HG03354 (cell line): ENCODE measurements at regions not wholly inside any gene's neighbourhood (a gene's known extent, or its start where the extent isn't known, plus 50 kb on each side); places are given as distances from the start of the nearest gene placed in this dataset.

ENCODE experiments used
- ATAC-seq: cut with Tn5 transposase; IDR thresholded peaks from one replicate; pipeline ENCODE4 v1.9.1; 2021; ENCODE audit warnings: mild to moderate bottlenecking; ENCODE audit not compliant: unreplicated experiment, poor library complexity, severe bottlenecking

GRCh38 chr20:17799575-17800227 lies 99.9 kb downstream of the BANF2 start:
- ATAC-seq, result no peak

GRCh38 chr20:17798601-17799000 lies 98.8 kb downstream of the BANF2 start:
- ATAC-seq, result no peak

- no peak for ATAC-seq
Observed at GRCh38 chr20:17797579-17797978, 97.8 kb downstream of the BANF2 start.

- ATAC-seq, result no peak
Observed at GRCh38 chr20:17797161-17797560, 97.4 kb downstream of the BANF2 start.

GRCh38 chr20:17796091-17796563 lies 96.4 kb downstream of the BANF2 start:
- no peak for ATAC-seq

- no peak for ATAC-seq
Observed at GRCh38 chr20:17795501-17796071, 95.8 kb downstream of the BANF2 start.

GRCh38 chr20:17795003-17795402 lies 95.2 kb downstream of the BANF2 start:
- ATAC-seq, result no peak

GRCh38 chr20:17794400-17794799 lies 94.6 kb downstream of the BANF2 start:
- no peak for ATAC-seq

- no peak for ATAC-seq
Observed at GRCh38 chr20:17793986-17794385, 94.2 kb downstream of the BANF2 start.

GRCh38 chr20:17790296-17790695 lies 90.5 kb downstream of the BANF2 start:
- no peak for ATAC-seq

GRCh38 chr20:17787816-17788215 lies 88.0 kb downstream of the BANF2 start:
- no peak for ATAC-seq

GRCh38 chr20:17786221-17786718 lies 86.5 kb downstream of the BANF2 start:
- no peak for ATAC-seq
